Stomach (tissue), 8 donors: ENCODE measurements at regions not wholly inside any gene's neighbourhood (a gene's known extent, or its start where the extent isn't known, plus 50 kb on each side); places are given as distances from the start of the nearest gene placed in this dataset.

ENCODE experiments used
- DNase-seq, 2 donors: peaks; one replicate each; pipeline versions ENCODE4 v3.0.0 to v3.0.0-alpha.2; 2013 to 2019
- H3K27ac ChIP-seq, 5 donors: fragments of 200-600 bp in 4 of 5; sonication (generic) in 4 of 5; one replicate each; pipeline ENCODE4 v1.5.1; 2013 to 2019; ENCODE audit warnings: mild to moderate bottlenecking in 1 of 5, moderate library complexity in 1 of 5
- H3K27me3 ChIP-seq, 3 donors: fragments of 200-600 bp; sonication (generic); one replicate each; pipeline ENCODE4 v1.5.1; 2017 to 2019; ENCODE audit warnings: mixed run types in 1 of 3
- H3K36me3 ChIP-seq, 4 donors: fragments of 200-600 bp; sonication (generic); 1 replicate in 3 of 4; 2 replicates in 1 of 4; pipeline ENCODE4 v1.5.1; 2016 to 2019
- H3K4me1 ChIP-seq, 4 donors: fragments of 200-600 bp; sonication (generic); one replicate each; pipeline ENCODE4 v1.5.1; 2016 to 2019
- H3K4me3 ChIP-seq, 4 donors: fragments of 200-600 bp; sonication (generic) in 3 of 4; one replicate each; pipeline ENCODE4 v1.5.1; 2016 to 2019; ENCODE audit warnings: mild to moderate bottlenecking in 1 of 4
- H3K9me3 ChIP-seq, 4 donors: fragments of 200-600 bp; sonication (generic); one replicate each; pipeline ENCODE4 v1.5.1; 2016 to 2019
- EP300 ChIP-seq: sonication (generic); formaldehyde crosslinking; IDR thresholded peaks from one replicate; pipeline ENCODE4 v1.6.1; 2017; ENCODE audit warnings: antibody characterized with exemption
- POLR2A ChIP-seq, 4 donors: fragments of 450-650 bp; IDR thresholded peaks; one replicate each; pipeline ENCODE4 v1.6.1; 2016; ENCODE audit warnings: antibody characterized with exemption in 4 of 4, control low read depth in 2 of 4, mild to moderate bottlenecking in 1 of 4, moderate library complexity in 1 of 4
- POLR2AphosphoS5 ChIP-seq, 3 donors: sonication (generic); formaldehyde crosslinking; IDR thresholded peaks; one replicate each; pipeline ENCODE4 v1.6.1; 2016; ENCODE audit warnings: antibody characterized with exemption in 3 of 3
- WGBS, 5 donors: extraction: QIAGEN DNeasy Blood & Tissue Kit in 3 of 5; methylation state at CpG; one replicate each; pipeline versions ENCODE4 v1.1.5 to v1.1.7; 2013 to 2018; 5-methylcytosine and 5-hydroxymethylcytosine counted together
- intact Hi-C: fragments of 100-400 bp; cut with DNase I; formaldehyde crosslinking; loops from one replicate; pipeline ENCODE4 v1.15.1; 2023; ENCODE audit warnings: low total_unique reads
- TF ChIP-seq, protein P1 (sequence below), 7 experiments: fragments of 450-650 bp in 4 of 7; fragments of 200-600 bp in 3 of 7; sonication (generic) in 3 of 7; IDR thresholded peaks; one replicate each; pipeline ENCODE4 v1.5.1; 2016 to 2019; ENCODE audit warnings: antibody characterized with exemption in 7 of 7, control low read depth in 2 of 7, mild to moderate bottlenecking in 1 of 7
- donor health status: healthy with polysubstance abuse.
- donor health status: Bipolar disorder and iron deficiency.
- donor health status: healthy.

DNA sequence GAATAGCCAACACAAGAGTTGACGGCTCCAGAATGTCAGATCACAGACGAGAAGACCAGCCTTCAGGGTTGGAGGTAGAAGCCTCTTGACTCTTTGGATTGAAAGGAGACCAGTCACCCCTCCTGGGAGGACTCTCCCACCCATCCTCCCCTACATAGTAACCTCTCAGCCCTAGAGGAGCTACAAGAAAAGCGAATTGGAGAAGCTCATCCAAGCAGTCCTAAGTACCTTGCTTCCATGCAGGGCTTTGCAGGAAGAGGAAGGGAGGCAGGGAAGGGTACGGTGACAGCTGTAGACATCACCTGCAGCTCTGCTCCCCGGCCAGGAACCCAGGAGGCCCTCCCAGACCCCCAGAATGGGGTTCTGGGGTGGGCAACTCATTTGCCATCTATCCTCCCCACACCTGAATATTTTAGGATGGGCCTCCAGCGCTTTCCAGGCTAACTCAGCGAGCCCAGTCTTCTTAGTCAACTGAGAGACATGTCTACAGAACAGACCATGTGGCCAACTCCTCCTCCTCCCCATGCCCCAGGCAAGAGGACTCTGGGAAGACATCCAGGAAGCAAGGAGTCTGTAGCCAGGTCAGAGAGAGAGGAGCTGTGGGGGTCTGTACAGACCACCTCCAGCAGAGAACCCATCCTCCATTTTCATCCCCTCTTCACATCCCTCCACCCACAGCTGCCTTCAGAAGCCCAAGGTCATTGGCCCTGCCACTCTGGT is 55.6 kb upstream of the LBX1 start:
- Histone ChIP-seq H3K27me3 (peaks cover 13 to 96% (median 68%) of the 10 kb centered on the region in 3 donors), H3K4me1 (peaks cover 5 to 16% (median 13%) of the 10 kb centered on the region in 4 donors)
- intact Hi-C loops: no loop called here

DNA sequence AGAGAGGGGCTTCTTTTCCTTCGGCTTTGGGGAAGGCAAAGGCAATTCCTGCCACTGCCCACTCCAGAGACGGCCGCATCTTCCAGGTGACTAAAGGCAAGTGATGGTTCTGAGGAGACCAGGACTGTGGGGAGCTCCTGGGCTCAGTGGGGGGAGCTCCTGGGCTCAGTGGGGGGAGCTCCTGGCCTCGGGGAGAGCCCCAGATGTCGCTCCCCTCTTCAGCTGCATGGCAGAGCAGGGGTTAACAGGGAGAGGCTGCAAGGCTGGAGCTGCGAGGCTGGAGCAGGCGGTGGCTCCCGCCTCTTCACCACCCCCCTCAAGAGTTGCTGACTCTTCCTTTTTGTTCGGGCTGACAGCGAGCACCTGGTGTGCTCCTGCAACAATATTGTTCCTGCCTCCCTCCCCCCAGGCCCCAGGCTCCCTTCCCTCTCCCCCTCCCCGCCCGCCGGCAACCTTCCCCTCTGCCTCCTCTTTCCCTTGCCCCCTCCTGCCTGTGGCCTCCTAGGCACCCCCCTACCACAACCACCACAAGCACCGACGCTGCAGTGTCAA is 56.3 kb upstream of the LBX1 start:
- WGBS, 5 donors: 9 to 21% (median 10%) methylated on average over 9 to 15 of the region's 15 CpGs
- TF ChIP-seq POLR2A (IDR thresholded peaks at IDR 0.05) (no peak), POLR2AphosphoS5 (IDR thresholded peaks at IDR 0.05) (no peak), EP300 (no peak)
- TF ChIP-seq, protein P1, sequence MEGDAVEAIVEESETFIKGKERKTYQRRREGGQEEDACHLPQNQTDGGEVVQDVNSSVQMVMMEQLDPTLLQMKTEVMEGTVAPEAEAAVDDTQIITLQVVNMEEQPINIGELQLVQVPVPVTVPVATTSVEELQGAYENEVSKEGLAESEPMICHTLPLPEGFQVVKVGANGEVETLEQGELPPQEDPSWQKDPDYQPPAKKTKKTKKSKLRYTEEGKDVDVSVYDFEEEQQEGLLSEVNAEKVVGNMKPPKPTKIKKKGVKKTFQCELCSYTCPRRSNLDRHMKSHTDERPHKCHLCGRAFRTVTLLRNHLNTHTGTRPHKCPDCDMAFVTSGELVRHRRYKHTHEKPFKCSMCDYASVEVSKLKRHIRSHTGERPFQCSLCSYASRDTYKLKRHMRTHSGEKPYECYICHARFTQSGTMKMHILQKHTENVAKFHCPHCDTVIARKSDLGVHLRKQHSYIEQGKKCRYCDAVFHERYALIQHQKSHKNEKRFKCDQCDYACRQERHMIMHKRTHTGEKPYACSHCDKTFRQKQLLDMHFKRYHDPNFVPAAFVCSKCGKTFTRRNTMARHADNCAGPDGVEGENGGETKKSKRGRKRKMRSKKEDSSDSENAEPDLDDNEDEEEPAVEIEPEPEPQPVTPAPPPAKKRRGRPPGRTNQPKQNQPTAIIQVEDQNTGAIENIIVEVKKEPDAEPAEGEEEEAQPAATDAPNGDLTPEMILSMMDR (IDR thresholded peaks at IDR 0.05): no peak
- Histone ChIP-seq H3K27me3 (peaks cover 13 to 100% (median 74%) of the 10 kb centered on the region in 3 donors), H3K36me3 (no peaks in the 10 kb centered on the region), H3K9me3 (no peaks in the 10 kb centered on the region), H3K4me3 (no peak overlapping the region), H3K4me1 (peaks cover 5 to 16% (median 13%) of the 10 kb centered on the region in 4 donors), H3K27ac (no peak overlapping the region)
- peak in 1 of 2 donors; percentile 67 for DNase-seq
- intact Hi-C loops: no loop called here

More for the DNA sequence above, 55.6 kb upstream of the LBX1 start:
- Histone ChIP-seq H3K27ac (no peak overlapping the region), H3K4me3 (no peak overlapping the region), H3K36me3 (no peaks in the 10 kb centered on the region), H3K9me3 (no peaks in the 10 kb centered on the region)
- WGBS, 5 donors: 33 to 58% (median 35%) methylated on average over 7 of the region's 7 CpGs
- DNase-seq: no peak
- TF ChIP-seq POLR2AphosphoS5 (IDR thresholded peaks at IDR 0.05): no peak
- TF ChIP-seq POLR2A (IDR thresholded peaks at IDR 0.05): no peak
- TF ChIP-seq, protein P1 (IDR thresholded peaks at IDR 0.05): no peak
- TF ChIP-seq EP300: no peak

DNA sequence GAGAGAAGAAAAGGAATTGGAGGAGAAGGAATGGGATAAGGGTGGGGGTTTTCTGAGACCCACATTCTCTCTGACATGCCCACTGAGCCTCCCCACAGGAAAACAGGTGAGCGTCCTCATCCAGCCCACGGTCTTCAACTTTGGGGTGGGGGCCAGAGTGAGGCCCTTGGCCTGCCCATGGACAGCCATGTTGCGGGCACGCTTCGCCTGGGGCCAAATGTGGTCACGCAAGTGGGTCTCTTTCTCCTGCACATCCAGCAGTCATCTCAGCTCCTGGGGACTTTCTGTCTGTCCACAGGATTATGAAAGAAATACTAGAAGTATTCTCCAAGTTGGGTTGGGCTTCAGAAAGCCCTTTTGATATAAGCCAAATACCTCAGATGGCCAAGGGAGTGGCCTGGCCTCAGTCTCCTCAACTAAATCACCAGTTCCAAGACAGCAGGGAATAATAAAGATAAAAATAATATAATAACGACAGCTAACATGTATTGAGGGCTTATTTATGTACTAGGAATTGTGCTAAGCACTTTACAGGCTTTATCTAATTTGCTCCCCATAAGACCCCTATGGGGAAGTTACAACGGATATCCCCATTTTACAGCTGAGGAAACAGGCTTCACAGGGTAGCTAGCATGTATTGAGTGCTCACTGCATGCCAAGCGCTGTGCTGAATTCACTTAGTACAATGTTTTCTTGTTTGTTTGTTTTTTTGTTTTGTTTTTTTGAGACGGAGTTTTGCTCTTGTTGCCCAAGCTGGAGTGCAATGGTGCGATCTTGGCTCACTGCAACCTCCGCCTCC is 57.2 kb upstream of the LBX1 start:
- H3K4me1 ChIP-seq: peaks cover 8 to 23% (median 20%) of the 10 kb centered on the region in 4 donors
- H3K27me3 ChIP-seq: peaks cover 15 to 100% (median 83%) of the 10 kb centered on the region in 3 donors
- TF ChIP-seq POLR2A (IDR thresholded peaks at IDR 0.05) (no peak), POLR2AphosphoS5 (IDR thresholded peaks at IDR 0.05) (no peak), EP300 (no peak)
- TF ChIP-seq, protein P1 (IDR thresholded peaks at IDR 0.05): no peak
- no peaks in the 10 kb centered on the region for H3K9me3 ChIP-seq
- intact Hi-C loops: no loop called here
- no peak overlapping the region for H3K27ac ChIP-seq
- no peaks in the 10 kb centered on the region for H3K36me3 ChIP-seq
- 45 to 64% (median 53%) methylated on average over 12 of the region's 12 CpGs for WGBS, 5 donors
- H3K4me3 ChIP-seq: no peak overlapping the region
- DNase-seq: no peak

DNA sequence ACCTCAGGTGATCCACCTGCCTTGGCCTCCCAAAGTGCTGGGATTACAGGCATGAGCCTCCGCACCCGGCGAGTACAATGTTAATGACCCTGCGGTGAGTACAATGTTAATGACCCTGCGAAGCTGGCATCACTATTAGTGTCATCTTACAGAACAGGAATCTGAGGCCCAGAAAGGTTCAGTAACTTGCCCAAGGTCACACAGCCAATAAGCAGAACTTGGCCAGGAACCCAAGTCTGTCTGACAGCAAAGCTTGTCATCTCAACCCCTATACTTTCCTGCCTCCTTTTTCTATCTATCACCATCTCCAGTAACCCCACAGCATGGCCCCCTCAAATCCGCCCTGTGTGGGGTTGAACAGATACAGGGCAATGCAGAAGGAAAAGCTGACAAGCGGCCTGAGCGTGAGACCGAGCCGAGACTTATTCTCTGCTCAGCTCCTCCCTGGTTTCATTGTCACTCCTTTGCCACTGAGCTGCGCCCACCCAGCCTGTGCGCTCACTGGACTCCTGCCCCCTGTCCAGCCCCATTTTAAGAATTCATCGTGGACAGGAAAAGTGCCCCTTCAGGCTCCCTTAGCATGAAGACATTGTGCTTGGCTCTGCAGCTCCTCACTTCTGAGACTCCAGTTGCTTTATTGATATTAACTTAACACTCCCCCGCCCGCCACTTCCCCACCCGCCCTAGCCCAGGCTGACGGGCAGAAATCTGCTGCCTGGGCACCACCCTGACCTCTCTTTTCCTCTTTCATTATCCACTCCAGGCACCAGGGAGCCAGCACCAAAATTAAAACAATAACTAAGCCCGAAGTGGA is 58.1 kb upstream of the LBX1 start:
- Histone ChIP-seq H3K4me1 (peaks cover 18 to 33% (median 30%) of the 10 kb centered on the region in 4 donors), H3K4me3 (no peak overlapping the region), H3K27ac (no peak overlapping the region), H3K9me3 (no peaks in the 10 kb centered on the region), H3K36me3 (no peaks in the 10 kb centered on the region), H3K27me3 (peaks cover 14 to 100% (median 87%) of the 10 kb centered on the region in 3 donors)
- intact Hi-C loops: no loop called here
- 30 to 40% (median 34%) methylated on average over 18 of the region's 18 CpGs for WGBS, 5 donors
- no peak for DNase-seq
- TF ChIP-seq POLR2AphosphoS5 (IDR thresholded peaks at IDR 0.05) (no peak), POLR2A (IDR thresholded peaks at IDR 0.05) (no peak), EP300 (no peak)
- TF ChIP-seq, protein P1 (IDR thresholded peaks at IDR 0.05): no peak
